Nephron (organoid): ENCODE measurements at regions not wholly inside any gene's neighbourhood (a gene's known extent, or its start where the extent isn't known, plus 50 kb on each side); places are given as distances from the start of the nearest gene placed in this dataset.

Source experiments
- H3K27ac Mint-ChIP-seq, 3 experiments: 2 replicates each; pipeline ENCODE4 v1.8.0; 2020; ENCODE audit warnings: mixed read lengths in 3 of 3, mild to moderate bottlenecking in 2 of 3, moderate library complexity in 1 of 3
- H3K27me3 Mint-ChIP-seq: 2 replicates; pipeline ENCODE4 v1.8.0; 2021; ENCODE audit warnings: low read depth, mild to moderate bottlenecking, moderate library complexity, mixed read lengths
- H3K36me3 Mint-ChIP-seq: 2 replicates; pipeline ENCODE4 v1.8.0; 2020; ENCODE audit warnings: low read depth, mixed read lengths
- H3K4me1 Mint-ChIP-seq: 2 replicates; pipeline ENCODE4 v1.8.0; 2020; ENCODE audit warnings: mixed read lengths
- H3K4me3 Mint-ChIP-seq, 3 experiments: 2 replicates each; pipeline ENCODE4 v1.8.0; 2020; ENCODE audit warnings: mild to moderate bottlenecking in 3 of 3, mixed read lengths in 3 of 3, moderate library complexity in 2 of 3
- H3K9me3 Mint-ChIP-seq: 2 replicates; pipeline ENCODE4 v1.8.0; 2020; ENCODE audit warnings: mixed read lengths
- CTCF ChIP-seq, 3 experiments: fragments of 200-600 bp; sonication (generic); IDR thresholded peaks; one replicate each; pipeline ENCODE4 v1.5.0; 2021; ENCODE audit warnings: antibody characterized with exemption in 3 of 3; ENCODE audit not compliant: unreplicated experiment in 3 of 3

DNA sequence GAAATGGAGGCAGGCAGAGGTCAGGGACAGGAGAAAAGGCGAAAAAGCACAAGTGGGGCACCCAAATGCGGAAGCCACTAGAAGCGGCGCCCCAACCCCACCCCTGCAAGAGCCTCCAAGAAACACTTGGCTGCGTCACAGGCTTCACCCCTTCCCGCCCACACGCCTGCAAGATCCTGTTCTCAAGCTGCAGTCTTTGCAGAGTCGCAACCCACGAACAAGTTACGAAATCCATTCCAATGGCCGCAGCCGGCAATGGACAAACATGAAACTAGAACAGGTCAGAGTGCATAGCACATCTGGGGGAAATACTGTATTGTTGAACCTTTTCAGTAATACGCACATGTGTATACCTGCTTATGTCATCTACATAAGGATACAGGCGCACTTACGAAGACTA lies 103.6 kb downstream of the PSMG1 start:
- Mint-ChIP-seq H3K27me3 (peaks cover 34% of the 10 kb centered on the region), H3K4me1 (peaks cover 11% of the 10 kb centered on the region), H3K36me3 (no peaks in the 10 kb centered on the region), H3K27ac (peak overlapping the region in 1 of 3 experiments; percentile 46), H3K4me3 (no peak overlapping the region), H3K9me3 (peaks cover 7% of the 10 kb centered on the region)
- TF ChIP-seq CTCF (IDR thresholded peaks at IDR 0.05; ENCODE audit: unreplicated experiment in 3 of 3) = no peak

DNA sequence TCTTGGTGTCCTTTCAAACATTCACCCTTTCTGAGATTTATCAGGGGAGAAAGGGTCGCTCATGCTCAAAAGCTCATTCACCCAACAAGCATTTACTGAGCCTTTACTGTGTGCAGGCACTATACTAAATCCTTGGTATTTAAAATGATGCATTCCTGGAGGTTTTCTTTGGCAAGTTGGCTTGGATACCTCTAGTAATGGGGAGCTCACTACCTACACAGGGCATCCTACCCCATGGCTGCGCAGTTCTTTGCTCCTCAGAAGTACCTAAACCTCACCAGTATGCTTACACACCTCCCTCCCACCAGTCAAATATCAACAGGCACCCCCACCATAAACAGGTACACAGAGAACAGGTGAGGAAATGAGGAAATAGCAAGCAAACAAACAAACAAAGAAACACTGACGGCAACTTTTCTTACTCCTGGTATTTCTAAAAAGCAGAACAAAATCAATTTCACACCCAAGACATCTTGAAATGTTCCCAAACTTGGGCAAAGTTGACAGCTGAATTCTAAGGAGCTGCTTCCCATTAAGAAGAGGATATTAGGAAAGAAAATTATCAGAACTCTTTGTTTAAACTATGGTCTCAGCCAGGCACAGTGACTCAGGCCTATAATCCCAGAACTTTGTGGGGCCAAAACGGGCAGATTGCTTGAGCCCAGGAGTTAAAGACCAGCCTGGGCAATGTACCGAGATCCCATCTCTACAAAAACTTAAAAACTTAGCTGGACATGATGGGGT lies 104.8 kb downstream of the PSMG1 start:
- no peak for TF ChIP-seq CTCF (IDR thresholded peaks at IDR 0.05; ENCODE audit: unreplicated experiment in 3 of 3)
- peaks cover 26% of the 10 kb centered on the region for H3K27me3 Mint-ChIP-seq

GRCh38 chr21:39077876-39078275 lies 105.4 kb downstream of the PSMG1 start:
- Mint-ChIP-seq H3K27ac (no peak overlapping the region), H3K36me3 (no peaks in the 10 kb centered on the region), H3K4me3 (no peak overlapping the region), H3K4me1 (peaks cover 15% of the 10 kb centered on the region), H3K27me3 (peaks cover 26% of the 10 kb centered on the region), H3K9me3 (peaks cover 7% of the 10 kb centered on the region)
- no peak for TF ChIP-seq CTCF (IDR thresholded peaks at IDR 0.05; ENCODE audit: unreplicated experiment in 3 of 3)

More for the DNA sequence above, 104.8 kb downstream of the PSMG1 start:
- Mint-ChIP-seq H3K27ac (no peak overlapping the region), H3K9me3 (peaks cover 7% of the 10 kb centered on the region), H3K36me3 (no peaks in the 10 kb centered on the region), H3K4me3 (no peak overlapping the region), H3K4me1 (peaks cover 16% of the 10 kb centered on the region)

GRCh38 chr21:39074508-39074907 lies 108.7 kb downstream of the PSMG1 start:
- H3K27me3 Mint-ChIP-seq = peaks cover 15% of the 10 kb centered on the region

DNA sequence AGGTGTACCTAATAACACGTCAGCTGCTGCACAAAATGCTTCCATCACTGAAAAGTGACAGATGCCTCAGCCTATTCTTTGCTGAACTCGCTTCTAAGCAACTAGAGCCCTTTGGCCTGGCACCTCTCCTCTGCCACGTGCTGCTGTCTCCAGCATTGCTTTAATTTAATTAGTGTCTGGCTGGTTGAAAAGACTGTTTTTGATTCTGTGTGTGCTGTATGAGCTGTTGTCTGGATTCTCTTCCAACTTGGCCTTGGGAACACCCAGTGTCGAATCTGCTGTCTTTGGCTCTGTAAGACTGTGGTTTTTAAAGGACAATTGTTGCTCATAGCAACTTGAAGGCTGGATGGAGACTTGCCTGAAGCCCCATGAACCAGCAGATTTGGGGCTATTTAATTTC lies 109.5 kb downstream of the PSMG1 start:
- Mint-ChIP-seq H3K27me3 (peaks cover 11% of the 10 kb centered on the region), H3K4me3 (no peak overlapping the region), H3K27ac (peak overlapping the region in 2 of 3 experiments; percentile 23 to 85), H3K9me3 (peaks cover 11% of the 10 kb centered on the region), H3K36me3 (no peaks in the 10 kb centered on the region), H3K4me1 (peaks cover 31% of the 10 kb centered on the region)
- no peak for TF ChIP-seq CTCF (IDR thresholded peaks at IDR 0.05; ENCODE audit: unreplicated experiment in 3 of 3)

More at GRCh38 chr21:39074508-39074907, 108.7 kb downstream of the PSMG1 start:
- no peaks in the 10 kb centered on the region for H3K36me3 Mint-ChIP-seq
- H3K9me3 Mint-ChIP-seq = peaks cover 11% of the 10 kb centered on the region
- peaks cover 31% of the 10 kb centered on the region for H3K4me1 Mint-ChIP-seq
- no peak overlapping the region for H3K4me3 Mint-ChIP-seq
- H3K27ac Mint-ChIP-seq = no peak overlapping the region
- TF ChIP-seq CTCF (IDR thresholded peaks at IDR 0.05; ENCODE audit: unreplicated experiment in 3 of 3) = no peak

GRCh38 chr21:39073063-39073462 lies 110.2 kb downstream of the PSMG1 start:
- Mint-ChIP-seq H3K36me3 (no peaks in the 10 kb centered on the region), H3K27me3 (peaks cover 11% of the 10 kb centered on the region), H3K4me1 (peaks cover 31% of the 10 kb centered on the region), H3K27ac (peak overlapping the region in 2 of 3 experiments; percentile 39 to 85), H3K9me3 (peaks cover 17% of the 10 kb centered on the region), H3K4me3 (no peak overlapping the region)
- TF ChIP-seq CTCF (IDR thresholded peaks at IDR 0.05; ENCODE audit: unreplicated experiment in 3 of 3) = no peak
